ENCODE measurements at regions not wholly inside any gene's neighbourhood (a gene's known extent, or its start where the extent isn't known, plus 50 kb on each side); places are given as distances from the start of the nearest gene placed in this dataset.

DNA sequence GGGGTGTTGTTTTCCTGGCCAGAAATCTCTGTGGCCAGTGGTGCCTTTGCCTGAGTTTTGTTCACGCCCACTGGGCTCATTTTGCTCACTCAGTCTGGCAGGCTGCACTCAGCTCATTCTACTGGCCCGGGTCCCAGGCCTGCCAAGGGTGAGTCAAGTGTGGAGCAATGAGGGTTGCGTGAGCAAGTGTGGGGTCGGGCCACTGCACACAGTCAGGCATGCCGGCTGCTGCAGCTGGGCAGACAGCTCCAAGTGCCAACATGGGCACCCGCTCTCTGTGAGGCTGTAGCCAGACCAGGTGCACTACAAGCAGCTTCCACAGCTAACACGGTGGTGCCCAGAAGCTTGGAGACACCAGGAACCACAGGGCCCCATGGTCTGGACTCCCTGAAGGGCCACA is 801.1 kb upstream of the RAB6C start:
- Mint-ChIP-seq H3K9me3 (peaks cover 8% of the 10 kb centered on the region), H3K4me3 (no peak overlapping the region), H3K4me1 (peaks cover 14% of the 10 kb centered on the region), H3K27me3 (ENCODE audit: low read depth) (peaks cover 10% of the 10 kb centered on the region; the same call in 1 of the 2 replicates), H3K27ac (no peak overlapping the region), H3K36me3 (no peaks in the 10 kb centered on the region)
- no peak for ATAC-seq
- TF ChIP-seq CREM (CRISPR knock-in tag; IDR thresholded peaks at IDR 0.05) (no peak), ZNF263 (CRISPR knock-in tag; IDR thresholded peaks at IDR 0.05; ENCODE audit: low read depth) (no peak), GABPB1 (CRISPR knock-in tag; IDR thresholded peaks at IDR 0.05) (no peak)
- TF ChIP-seq, protein P1, sequence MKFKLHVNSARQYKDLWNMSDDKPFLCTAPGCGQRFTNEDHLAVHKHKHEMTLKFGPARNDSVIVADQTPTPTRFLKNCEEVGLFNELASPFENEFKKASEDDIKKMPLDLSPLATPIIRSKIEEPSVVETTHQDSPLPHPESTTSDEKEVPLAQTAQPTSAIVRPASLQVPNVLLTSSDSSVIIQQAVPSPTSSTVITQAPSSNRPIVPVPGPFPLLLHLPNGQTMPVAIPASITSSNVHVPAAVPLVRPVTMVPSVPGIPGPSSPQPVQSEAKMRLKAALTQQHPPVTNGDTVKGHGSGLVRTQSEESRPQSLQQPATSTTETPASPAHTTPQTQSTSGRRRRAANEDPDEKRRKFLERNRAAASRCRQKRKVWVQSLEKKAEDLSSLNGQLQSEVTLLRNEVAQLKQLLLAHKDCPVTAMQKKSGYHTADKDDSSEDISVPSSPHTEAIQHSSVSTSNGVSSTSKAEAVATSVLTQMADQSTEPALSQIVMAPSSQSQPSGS (CRISPR knock-in tag; IDR thresholded peaks at IDR 0.05; ENCODE audit: borderline replicate concordance, low read depth), result no peak
- TF ChIP-seq, protein P2, sequence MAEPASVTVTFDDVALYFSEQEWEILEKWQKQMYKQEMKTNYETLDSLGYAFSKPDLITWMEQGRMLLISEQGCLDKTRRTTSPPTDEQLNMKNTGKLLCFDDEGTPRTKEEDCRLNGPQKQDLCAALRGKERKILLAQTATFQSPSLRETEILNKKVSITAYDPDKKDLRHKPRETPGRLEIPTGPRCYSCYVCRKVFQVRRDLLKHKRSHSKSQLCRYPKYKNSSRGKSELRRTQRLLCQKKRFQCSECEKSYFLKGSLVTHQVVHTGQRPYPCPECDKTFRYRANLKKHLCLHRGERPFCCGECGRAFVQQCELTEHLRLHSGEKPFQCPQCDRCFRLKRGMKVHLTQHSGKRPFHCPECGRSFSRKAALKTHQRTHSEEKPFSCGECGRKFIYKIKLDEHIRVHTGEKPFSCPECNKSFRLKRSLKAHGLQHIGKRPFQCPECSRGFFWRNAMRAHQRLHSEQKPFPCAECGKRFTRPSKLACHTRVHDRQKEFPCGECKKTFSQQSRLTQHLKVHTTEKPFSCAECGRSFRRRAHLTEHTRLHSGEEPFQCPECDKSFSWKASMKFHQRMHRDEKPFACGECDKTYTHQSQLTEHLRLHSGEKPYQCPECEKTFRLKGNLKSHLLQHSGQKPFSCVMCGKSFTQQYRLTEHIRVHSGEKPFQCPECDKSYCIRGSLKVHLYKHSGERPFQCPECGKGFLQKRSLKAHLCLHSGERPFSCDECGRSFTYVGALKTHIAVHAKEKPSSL (CRISPR knock-in tag; conservative IDR thresholded peaks at IDR 0.05), result no peak
- ChIA-PET CTCF (interaction anchor here (1.3 kb wide), 1 partner anchor 11 kb away, joined by 4 read pairs; no protein-coding TSS in a partner anchor), POLR2A (no interaction called here)
- DNase-seq (ENCODE audit: low spot score), result no peak

DNA sequence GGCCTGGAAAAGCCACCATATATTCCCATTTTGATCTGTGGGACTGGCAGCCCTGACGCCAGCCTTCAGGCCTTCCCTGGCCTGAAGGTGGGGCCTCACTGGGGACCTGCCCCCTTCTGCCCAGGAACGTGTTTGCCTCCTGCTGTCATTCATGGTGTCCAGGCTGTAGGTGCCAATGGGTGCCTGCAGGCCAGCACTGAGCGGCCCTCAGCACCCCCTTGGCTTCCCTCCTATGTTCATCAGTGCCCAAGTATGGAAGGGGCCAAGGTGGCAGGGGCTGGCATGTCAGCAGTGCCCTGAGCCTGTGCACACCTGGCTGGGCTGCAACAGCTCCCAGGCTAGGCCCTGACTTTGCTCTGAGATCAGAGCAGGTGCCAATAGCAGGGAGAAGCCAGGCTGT is 800.3 kb upstream of the RAB6C start:
- DNase-seq (ENCODE audit: low spot score) (no peak), ATAC-seq (no peak)
- ChIA-PET CTCF (interaction anchor here (1.3 kb wide), 1 partner anchor 10 kb away, joined by 4 read pairs; no protein-coding TSS in a partner anchor), POLR2A (no interaction called here)
- H3K4me3 Mint-ChIP-seq, result no peak overlapping the region
- TF ChIP-seq MYBL2 (CRISPR knock-in tag; IDR thresholded peaks at IDR 0.05) (no peak), JUN (CRISPR knock-in tag; IDR thresholded peaks at IDR 0.05) (no peak), NR3C1 (CRISPR knock-in tag; conservative IDR thresholded peaks at IDR 0.05; ENCODE audit: low read depth) (no peak), ATF1 (CRISPR knock-in tag; IDR thresholded peaks at IDR 0.05) (no peak), NFATC4 (CRISPR knock-in tag; IDR thresholded peaks at IDR 0.05) (no peak), FOXJ3 (CRISPR knock-in tag; IDR thresholded peaks at IDR 0.05; ENCODE audit: borderline replicate concordance) (no peak), NR1H2 (CRISPR knock-in tag; IDR thresholded peaks at IDR 0.05) (no peak), ZNF219 (CRISPR knock-in tag; IDR thresholded peaks at IDR 0.05; ENCODE audit: borderline replicate concordance) (no peak), SOX15 (CRISPR knock-in tag; IDR thresholded peaks at IDR 0.05) (no peak), SP1 (CRISPR knock-in tag; conservative IDR thresholded peaks at IDR 0.05) (no peak), IRF2 (CRISPR knock-in tag; IDR thresholded peaks at IDR 0.05; ENCODE audit: borderline replicate concordance, low read depth) (no peak), TCF7 (CRISPR knock-in tag; IDR thresholded peaks at IDR 0.05; ENCODE audit: low read depth) (no peak), TEAD4 (CRISPR knock-in tag; IDR thresholded peaks at IDR 0.05) (no peak), RELA (CRISPR knock-in tag; IDR thresholded peaks at IDR 0.05; ENCODE audit: borderline replicate concordance) (no peak)
- TF ChIP-seq, protein P3, sequence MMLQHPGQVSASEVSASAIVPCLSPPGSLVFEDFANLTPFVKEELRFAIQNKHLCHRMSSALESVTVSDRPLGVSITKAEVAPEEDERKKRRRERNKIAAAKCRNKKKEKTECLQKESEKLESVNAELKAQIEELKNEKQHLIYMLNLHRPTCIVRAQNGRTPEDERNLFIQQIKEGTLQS (CRISPR knock-in tag; conservative IDR thresholded peaks at IDR 0.05), result no peak
- TF ChIP-seq, protein P4, sequence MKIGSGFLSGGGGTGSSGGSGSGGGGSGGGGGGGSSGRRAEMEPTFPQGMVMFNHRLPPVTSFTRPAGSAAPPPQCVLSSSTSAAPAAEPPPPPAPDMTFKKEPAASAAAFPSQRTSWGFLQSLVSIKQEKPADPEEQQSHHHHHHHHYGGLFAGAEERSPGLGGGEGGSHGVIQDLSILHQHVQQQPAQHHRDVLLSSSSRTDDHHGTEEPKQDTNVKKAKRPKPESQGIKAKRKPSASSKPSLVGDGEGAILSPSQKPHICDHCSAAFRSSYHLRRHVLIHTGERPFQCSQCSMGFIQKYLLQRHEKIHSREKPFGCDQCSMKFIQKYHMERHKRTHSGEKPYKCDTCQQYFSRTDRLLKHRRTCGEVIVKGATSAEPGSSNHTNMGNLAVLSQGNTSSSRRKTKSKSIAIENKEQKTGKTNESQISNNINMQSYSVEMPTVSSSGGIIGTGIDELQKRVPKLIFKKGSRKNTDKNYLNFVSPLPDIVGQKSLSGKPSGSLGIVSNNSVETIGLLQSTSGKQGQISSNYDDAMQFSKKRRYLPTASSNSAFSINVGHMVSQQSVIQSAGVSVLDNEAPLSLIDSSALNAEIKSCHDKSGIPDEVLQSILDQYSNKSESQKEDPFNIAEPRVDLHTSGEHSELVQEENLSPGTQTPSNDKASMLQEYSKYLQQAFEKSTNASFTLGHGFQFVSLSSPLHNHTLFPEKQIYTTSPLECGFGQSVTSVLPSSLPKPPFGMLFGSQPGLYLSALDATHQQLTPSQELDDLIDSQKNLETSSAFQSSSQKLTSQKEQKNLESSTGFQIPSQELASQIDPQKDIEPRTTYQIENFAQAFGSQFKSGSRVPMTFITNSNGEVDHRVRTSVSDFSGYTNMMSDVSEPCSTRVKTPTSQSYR (CRISPR knock-in tag; IDR thresholded peaks at IDR 0.05), result no peak
- TF ChIP-seq, protein P5, sequence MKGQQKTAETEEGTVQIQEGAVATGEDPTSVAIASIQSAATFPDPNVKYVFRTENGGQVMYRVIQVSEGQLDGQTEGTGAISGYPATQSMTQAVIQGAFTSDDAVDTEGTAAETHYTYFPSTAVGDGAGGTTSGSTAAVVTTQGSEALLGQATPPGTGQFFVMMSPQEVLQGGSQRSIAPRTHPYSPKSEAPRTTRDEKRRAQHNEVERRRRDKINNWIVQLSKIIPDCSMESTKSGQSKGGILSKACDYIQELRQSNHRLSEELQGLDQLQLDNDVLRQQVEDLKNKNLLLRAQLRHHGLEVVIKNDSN (CRISPR knock-in tag; IDR thresholded peaks at IDR 0.05), result no peak
- TF ChIP-seq, protein P6, sequence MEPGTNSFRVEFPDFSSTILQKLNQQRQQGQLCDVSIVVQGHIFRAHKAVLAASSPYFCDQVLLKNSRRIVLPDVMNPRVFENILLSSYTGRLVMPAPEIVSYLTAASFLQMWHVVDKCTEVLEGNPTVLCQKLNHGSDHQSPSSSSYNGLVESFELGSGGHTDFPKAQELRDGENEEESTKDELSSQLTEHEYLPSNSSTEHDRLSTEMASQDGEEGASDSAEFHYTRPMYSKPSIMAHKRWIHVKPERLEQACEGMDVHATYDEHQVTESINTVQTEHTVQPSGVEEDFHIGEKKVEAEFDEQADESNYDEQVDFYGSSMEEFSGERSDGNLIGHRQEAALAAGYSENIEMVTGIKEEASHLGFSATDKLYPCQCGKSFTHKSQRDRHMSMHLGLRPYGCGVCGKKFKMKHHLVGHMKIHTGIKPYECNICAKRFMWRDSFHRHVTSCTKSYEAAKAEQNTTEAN (CRISPR knock-in tag; IDR thresholded peaks at IDR 0.05), result no peak
- TF ChIP-seq, protein P7, sequence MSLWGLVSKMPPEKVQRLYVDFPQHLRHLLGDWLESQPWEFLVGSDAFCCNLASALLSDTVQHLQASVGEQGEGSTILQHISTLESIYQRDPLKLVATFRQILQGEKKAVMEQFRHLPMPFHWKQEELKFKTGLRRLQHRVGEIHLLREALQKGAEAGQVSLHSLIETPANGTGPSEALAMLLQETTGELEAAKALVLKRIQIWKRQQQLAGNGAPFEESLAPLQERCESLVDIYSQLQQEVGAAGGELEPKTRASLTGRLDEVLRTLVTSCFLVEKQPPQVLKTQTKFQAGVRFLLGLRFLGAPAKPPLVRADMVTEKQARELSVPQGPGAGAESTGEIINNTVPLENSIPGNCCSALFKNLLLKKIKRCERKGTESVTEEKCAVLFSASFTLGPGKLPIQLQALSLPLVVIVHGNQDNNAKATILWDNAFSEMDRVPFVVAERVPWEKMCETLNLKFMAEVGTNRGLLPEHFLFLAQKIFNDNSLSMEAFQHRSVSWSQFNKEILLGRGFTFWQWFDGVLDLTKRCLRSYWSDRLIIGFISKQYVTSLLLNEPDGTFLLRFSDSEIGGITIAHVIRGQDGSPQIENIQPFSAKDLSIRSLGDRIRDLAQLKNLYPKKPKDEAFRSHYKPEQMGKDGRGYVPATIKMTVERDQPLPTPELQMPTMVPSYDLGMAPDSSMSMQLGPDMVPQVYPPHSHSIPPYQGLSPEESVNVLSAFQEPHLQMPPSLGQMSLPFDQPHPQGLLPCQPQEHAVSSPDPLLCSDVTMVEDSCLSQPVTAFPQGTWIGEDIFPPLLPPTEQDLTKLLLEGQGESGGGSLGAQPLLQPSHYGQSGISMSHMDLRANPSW (CRISPR knock-in tag; conservative IDR thresholded peaks at IDR 0.05; ENCODE audit: low read depth), result no peak
- H3K36me3 Mint-ChIP-seq, result no peaks in the 10 kb centered on the region
- peaks cover 10% of the 10 kb centered on the region; the same call in 1 of the 2 replicates for H3K27me3 Mint-ChIP-seq (ENCODE audit: low read depth)
- H3K9me3 Mint-ChIP-seq, result peaks cover 5% of the 10 kb centered on the region; the same call in 1 of the 2 replicates
- no peak overlapping the region for H3K27ac Mint-ChIP-seq
- H3K4me1 Mint-ChIP-seq, result peaks cover 6% of the 10 kb centered on the region
